ENCODE measurements at regions not wholly inside any gene's neighbourhood (a gene's known extent, or its start where the extent isn't known, plus 50 kb on each side); places are given as distances from the start of the nearest gene placed in this dataset.

DNA sequence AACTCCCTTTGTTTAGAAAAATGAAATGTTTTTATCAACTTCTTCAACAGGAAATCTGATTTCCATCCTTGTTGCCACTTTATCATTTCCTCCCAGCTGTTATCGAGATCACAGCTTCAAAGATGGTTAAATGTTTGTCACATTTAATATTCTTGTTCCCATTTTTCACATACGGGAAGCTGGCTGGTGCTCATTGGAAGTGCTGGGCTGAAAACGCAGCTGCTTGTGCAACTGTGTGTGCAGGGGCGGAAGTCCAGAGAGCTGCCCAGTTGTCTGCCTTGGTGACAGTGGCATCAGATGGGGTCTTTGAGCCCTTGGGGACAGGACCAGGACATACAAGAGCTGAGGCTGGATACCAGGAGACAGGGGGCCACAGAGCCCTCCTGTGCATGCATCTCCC lies 549.2 kb upstream of the CDH11 start:
- DNase-seq (ENCODE audit: low spot score) = no peak

DNA sequence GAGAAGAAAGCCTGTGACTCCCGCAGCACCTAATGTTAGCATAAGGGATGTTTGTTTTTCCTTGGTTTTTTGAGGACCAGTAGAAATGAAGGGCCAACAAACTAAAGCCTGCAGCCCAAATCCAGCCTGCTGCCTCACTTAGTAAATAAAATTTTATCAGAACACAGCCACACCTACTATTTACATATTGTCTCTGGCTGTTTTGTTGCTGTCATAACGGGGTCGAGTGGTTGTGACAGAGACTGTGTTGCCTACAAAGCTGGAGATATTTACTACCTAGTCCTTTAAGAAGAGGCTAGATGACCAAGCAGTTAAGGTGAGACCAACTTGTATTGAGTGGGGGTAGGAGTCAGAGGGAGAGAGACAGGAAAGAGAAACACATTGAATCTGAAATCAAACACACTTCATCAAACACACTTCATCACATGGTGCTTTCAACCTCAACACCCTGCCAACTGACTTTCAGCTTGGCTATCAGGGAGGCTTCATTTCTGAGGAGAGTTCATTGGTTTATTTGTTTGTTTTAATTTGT lies 546.3 kb upstream of the CDH11 start:
- no peak for DNase-seq (ENCODE audit: low spot score)

DNA sequence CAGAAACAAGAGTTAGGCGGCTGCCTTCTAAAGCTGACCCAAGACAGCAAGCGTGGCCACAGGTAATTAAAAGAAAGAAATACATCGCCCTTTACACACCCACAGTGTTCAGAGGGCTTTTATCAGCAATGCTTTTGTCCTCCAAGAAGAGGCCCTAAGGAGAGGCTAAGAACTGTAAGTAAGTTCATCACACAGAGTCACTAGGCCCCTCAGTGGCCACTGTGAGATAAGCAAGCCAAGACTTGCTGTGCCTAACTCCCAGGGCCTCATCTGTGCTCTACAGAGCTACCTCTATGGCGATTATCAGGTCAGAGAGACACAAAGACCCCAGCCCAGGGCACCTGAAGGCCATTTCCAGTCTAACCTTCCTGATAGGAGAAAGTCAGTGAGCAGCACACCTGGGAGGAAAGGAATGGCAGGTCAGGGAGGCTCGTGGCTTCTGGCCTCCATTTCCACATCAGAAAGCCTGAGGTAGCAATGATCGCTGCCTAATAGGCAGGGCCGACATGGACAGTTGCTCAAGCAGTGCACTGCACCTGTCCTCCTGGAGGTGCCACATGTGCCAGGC lies 545.2 kb upstream of the CDH11 start:
- no peak for DNase-seq (ENCODE audit: low spot score)

DNA sequence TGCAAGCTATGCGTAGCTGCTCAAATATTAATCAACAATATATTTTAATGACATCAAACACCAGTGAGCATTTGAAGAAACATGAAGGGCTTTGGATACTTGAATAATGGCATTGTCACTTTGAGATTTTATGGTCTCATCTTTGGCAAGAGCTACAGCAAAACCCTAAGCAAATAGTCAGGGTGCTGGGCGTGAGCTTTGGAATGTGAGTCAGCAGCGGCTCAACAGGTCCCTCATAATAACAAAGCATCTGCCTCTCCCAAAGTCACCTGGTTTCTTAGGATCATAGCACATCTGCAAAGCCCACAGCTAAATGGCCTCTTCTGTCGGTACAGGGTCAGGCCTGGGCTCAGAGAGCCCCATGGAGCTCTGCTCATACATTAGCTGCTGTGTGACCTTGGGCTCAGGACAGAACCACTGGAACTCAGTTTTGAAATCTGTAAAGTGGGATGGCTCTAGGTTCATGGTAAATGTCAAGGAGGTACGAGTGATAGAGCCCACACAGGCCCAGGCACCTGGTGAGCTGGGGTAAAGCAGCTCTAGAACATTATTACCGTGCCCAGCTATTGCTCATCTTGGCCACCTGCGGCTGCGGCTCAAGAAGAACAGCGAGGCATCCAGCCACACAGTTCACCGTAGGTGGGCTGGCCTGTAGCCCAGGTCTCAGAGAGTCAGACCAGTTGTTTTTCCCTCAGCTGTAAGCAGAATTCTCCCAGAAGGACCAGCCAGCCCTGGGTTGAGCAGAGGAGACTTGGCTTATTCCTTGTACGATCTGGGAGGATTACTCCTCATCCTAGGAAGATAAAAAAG lies 544.5 kb upstream of the CDH11 start:
- DNase-seq (ENCODE audit: low spot score) = no peak

DNA sequence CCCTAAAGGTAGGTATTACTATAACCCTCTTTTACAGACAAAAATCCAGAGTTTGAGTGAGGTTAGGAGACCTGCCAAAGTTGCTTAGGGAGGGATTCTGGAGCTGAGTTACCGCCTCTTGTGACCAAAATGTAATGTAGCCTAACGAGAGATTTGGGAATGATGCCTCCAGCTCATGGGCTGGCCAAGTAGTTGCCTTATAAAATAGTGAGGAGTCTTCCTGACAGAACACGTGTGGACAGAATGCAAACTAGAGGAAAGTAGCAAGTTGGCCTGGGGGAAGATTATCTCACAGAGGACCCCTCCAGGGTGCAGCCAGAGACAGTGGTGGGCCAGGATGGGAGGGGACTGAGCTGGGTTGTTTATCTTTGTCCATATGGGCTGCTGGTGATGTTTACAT lies 543.7 kb upstream of the CDH11 start:
- DNase-seq (ENCODE audit: low spot score) = no peak

DNA sequence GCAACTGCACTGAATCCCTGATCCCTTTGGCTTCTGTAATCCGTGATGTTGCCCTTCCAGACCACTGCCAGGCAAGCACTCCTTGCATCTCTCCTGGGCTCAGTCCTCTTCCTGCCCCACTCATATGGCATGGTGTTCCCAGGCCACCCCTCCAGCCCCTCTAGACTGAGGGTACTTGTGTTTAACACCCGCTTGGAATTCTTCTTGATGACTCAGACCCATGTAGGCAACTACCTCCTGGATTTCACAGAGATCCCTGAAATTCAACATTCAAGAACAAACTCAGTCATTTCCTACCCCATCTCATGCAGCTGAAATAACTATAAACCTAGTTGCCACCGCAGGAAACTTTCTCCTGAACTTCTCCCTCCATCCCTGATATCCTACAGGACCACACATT lies 541.9 kb upstream of the CDH11 start:
- no peak for DNase-seq (ENCODE audit: low spot score)

DNA sequence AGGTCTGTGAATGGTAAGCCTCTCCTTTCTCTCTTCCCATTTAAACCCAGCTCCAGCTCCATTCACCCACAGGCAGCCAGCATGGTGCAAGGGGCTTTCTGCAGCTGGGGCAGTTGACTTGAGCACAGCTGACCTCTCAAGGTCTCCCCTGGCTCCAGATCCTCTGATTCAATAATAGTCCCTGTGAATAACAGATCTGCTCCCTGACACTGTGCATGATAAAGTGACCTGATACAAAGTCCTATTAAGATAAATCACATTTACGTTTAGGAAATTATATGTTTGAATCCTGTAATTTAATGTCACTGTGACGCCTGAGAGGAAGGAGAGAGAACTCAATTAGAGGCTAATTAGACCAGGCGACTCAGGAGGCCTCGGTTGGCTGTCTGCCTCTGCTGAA lies 540.4 kb upstream of the CDH11 start:
- DNase-seq (ENCODE audit: low spot score) = no peak

DNA sequence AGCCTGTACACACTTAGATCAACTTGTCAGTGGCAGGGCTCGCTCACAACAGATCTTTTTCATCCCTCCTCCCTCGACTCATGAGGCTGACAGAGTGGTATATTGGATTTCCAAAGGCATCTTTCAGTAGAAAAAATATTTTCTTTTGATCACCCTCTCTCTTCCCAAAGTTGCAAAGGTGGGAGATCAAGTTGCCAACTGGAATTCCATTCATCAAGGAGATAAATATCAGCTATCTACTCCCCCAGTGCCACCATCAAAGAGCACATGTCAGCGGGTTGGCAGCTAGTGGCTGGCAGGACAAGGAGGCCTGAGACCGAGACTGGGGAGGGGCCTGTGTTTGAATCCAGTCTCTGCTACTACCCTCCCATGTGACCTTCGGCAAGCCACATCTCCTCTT lies 539.7 kb upstream of the CDH11 start:
- DNase-seq (ENCODE audit: low spot score) = no peak

DNA sequence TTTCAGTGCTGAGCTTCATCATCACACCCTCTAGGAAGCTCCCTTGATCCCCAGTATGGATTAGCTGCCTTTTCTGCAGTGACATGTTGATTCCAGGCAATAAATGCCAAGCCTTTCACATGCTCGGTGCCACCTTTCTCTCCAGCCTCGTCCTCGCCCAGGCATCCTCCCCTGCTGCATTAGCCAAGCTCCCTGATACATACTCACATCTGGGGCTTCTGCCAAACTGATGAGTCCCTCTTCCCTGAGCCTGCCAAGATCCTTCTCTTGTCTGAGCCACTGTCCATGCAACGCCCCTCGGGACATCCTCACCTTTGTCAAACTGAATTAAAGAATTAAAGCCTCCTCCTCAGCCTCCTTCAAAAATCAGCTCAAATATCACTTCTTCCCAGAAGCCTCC lies 538.5 kb upstream of the CDH11 start:
- no peak for DNase-seq (ENCODE audit: low spot score)

DNA sequence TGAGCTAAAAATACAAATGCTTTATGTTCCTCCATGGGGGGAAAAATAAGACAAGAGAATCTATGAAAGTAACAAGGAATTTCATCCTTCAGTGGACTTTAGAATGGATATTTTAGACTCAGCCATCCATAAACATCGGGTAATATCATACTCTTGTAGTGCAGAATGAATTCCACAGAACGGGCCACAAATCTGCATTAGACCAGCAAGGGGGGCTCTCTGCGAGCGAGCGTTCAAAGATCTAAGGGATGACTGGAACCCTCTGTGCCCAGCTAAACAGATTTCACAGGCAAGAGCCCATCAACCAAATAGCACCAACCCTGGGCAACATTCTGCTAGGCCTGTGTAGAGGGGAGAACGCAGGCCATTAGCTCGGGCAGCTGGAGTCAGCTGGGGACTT lies 537.9 kb upstream of the CDH11 start:
- no peak for DNase-seq (ENCODE audit: low spot score)

DNA sequence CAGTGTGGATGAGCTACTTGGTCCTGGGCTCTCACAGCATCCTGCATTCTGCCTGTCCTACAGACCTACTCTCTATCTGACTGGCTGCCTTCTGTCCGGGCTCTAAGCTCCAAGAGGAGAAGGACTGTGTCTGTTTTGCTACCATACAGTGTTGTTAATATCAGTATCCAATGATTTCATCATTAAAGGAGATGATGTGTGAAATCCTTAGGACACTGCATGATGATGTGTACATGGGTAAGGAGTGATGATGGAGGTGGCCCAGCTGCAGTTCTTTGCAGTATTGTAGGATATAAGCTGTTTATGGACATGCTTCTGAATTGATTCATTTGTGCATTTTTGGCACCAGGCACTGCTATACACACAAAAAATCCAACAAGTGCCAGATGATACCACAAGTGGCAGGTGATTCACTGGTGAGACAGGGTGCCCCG lies 536.9 kb upstream of the CDH11 start:
- DNase-seq (ENCODE audit: low spot score) = no peak

DNA sequence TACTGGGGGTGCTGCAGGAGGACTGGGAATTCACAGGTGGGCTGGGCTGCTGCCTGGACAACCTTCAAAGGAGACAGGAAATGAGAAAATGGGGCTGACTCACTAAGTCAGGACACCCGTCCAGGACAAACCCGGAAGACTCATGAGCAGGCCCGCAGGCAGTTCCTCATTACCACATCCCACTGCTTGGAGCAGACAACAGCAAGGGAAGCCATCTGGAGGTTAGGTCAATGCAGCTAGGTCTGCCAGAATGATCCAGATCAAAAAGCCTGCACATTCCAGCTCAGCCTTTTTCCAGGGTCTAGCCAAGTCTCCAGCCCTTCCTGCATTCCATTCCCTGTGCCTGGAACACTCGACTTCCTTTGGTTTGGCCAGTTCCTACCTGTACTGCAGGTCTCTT lies 536.5 kb upstream of the CDH11 start:
- no peak for DNase-seq (ENCODE audit: low spot score)

DNA sequence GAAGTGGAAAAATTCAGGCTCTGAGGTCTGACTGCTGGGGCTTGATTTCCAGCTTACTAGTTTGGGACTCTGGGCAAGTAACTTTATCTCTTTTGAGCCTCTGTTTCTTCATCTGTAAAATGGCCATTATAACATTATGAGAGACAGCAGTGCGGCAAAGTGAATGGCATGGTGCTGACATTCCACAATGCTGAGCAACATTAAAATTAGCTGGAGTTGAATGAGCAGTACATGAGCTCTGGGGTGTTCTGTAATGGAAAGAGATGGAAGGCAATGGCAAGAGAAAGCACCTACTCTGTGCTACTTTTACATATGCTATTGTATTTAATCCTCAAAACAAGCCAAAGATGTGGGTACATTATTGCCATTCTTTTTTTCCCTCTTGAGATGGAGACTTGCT lies 535.7 kb upstream of the CDH11 start:
- no peak for DNase-seq (ENCODE audit: low spot score)

DNA sequence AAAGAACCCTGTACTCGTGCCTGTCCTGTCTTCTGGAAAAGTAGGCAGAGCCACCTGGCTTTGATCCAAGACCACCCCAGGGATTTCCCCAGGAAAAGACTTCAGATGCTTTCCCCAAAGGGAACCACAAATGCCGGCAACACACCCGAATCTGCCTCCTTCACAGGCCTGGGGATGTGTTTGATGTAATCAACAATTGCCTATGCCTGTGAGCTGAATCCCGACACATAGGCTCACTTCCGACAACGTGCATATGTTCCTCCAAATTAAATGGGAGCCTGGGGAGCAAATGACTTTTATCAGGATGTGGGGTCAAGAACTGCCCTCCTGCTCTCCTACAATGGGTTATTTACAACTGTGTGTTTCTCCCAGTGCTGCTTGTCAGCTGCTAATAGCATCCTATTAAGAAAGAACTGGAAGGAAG lies 535.2 kb upstream of the CDH11 start:
- no peak for DNase-seq (ENCODE audit: low spot score)

DNA sequence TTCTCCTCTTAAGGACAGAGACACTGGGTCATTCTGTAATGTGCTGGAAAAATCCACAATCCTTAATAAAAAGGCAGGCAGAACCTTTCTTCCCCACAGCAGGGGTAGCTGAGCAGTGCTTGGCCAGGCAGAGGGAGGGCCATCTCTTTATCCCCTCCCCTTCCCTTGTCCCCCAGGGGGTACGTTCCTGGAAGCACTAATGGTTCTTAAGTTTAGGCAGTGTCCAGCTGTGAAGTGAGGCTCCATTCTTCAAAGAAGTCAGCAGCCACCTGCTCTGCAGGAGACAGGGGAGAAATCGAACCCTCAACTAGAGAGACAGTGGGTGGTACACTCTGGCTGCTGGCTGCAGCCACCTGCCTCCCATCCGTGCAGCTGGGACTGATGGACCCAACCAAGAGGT lies 533.9 kb upstream of the CDH11 start:
- DNase-seq (ENCODE audit: low spot score) = no peak

DNA sequence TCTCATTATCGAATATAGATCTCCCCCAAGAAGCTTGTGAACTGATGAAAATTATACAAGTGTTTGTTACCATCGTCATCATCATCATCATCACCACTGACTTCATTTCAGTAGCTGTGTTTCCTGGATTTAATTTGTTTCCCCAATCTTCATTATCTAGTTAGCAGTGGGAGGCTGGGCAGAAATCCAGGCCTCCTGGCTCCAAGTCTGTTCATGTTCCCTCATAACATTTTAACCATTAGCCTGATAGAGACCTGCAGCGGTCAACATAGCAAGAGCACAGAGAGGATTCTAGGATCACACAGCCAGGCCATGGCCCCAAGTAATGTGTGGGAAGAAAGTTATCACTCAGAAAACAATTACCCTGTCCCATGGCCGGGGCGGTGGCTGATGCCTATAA lies 526.2 kb upstream of the CDH11 start:
- no peak for DNase-seq (ENCODE audit: low spot score)

DNA sequence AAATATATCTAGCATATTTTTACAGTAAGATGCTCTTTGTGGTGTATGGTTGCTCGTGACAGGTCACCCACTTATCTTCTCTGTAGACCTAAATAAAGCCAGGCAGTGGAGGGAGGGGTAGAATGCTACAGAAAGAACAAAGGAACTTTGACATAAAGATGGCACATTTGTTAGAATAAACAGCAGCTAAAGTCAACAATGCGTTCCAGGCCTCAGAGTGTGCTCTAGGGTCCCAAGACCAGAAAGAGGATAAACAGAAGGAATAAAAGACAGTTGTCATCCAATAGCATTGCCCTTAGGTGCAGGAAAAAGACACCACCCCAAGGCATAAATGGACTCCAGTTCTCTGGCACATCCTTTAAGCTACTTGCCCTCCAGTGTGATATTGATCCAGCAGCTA lies 523.0 kb upstream of the CDH11 start:
- DNase-seq (ENCODE audit: low spot score) = no peak

DNA sequence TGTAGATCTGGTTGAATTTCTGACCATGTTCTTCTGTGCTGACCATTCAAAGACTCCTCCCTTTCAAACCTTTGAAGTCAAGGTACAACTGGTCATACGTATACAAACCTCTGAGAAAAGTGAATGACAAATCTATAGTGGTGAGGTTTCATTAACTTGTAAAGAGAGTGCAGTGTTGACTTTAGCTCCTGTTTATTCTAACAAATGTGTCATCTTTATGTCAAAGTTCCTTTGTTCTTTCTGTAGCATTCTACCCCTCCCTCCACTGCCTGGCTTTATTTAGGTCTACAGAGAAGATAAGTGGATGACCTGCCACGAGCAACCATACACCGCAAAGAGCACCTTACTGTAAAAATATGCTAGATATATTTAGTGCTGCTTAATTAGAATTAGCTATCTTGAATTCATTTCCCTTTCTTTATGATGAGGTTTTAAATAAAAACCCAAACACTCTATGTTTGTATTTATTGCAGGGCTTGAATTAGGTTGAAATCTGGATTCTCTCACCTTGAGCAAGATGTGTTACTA lies 520.0 kb upstream of the CDH11 start:
- no peak for DNase-seq (ENCODE audit: low spot score)

DNA sequence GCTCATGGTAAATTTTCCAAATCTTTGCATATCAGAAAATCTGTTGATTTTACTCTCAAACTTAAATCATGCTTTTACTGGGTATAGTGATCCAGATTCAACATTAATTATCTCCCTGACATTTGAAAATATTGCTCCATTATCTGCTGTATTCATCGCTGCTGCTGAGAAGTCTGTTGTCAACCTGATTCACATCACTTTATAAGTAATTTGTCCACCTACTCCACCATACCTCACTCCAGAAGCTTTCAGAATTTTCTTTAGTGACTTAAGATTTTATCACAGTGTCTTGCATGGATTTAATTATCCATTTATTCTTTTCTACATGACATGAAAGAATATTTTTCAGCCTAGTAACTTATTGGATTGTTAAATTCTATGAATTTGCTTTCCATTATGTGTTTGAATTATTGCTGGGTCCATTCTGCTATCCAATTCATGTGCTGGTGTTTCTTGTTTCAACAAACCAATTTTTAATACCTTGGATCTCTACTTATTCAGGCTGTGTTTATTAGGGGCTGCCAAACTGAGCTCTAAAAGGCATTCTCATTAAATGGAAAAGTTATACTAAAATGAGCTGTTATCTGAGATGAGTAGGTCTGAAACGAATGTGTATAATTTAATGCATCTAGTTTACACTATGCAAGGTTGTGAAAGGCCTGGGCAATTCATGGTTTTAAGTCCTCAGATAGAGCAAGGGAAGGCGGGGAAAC lies 519.3 kb upstream of the CDH11 start:
- DNase-seq (ENCODE audit: low spot score) = no peak

DNA sequence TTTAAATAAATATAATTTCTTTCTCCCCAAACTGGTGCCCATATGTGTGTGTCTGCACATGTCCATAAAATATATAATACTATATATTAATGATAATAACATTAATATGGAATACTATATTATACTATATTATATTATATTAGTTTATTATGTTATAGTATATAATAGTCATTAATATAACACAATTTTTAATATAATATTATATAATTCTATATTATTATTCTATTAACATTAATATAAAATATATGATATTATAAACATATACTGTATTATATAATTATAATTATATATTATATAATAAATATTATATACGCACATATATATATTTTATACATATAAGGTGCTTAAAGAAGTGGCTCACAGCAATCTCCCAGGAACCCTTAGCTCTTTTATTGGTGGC lies 513.0 kb upstream of the CDH11 start:
- no peak for DNase-seq (ENCODE audit: low spot score)

DNA sequence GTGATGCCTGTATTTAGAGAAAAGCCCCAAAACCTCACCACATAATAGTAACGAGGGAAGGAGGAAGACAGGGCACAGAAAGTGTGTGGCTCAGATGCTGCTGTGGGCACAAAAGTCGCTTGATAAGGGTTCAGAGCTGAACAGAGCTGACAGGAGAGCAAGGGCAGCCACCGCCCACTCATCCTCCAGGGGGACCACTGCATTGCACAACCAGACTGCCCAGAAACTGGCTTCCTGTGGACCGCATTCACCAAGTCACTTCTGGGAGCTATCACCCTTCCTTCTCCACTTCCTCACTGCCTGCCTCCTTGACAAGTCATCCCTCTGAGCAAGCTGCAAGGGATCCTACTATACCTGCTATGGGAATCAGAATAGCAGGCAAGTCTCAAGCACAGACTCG lies 512.4 kb upstream of the CDH11 start:
- no peak for DNase-seq (ENCODE audit: low spot score)

DNA sequence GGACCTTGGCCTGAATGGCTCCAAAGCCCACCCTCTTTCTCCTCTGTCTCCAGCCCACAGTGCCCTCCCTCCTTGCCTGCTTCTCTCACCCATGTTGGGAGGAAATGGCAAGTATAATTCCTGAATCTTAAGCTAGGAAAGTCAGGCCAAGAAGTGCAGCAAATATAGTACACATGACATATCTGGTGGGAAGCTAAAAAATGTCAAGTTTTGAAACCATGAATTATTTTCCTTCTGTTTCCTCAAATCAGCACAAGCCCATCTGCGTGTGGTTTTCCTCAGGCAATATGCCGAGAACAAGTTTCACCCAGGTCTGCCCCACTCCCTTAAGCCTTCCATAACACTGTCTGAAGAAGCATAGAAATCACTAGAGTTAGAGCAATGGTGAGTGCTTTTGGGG lies 502.8 kb upstream of the CDH11 start:
- no peak for DNase-seq (ENCODE audit: low spot score)

DNA sequence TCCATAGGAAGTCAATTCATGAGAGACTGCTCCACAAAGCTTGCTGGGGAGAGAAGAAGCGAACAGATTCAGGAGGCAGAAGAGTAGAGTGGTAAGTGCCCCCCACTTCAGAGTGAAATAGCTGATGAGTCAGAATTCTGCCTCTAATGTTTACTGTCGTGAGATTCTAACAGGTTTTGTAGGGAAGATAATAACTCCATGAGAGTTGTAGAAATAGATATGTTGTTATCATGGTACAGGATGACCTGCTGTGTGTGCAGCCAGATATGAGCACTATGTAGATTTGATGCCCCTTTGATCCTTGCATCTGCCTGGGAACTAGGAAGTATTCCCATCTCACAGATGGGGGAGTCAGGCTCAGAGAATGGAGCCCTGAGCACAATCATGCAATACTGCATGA lies 502.4 kb upstream of the CDH11 start:
- no peak for DNase-seq (ENCODE audit: low spot score)

Measured in CD4-positive, alpha-beta T cell treated with Interleukin-2 at 100 ng/mL for 4 hours (primary cell).